Neural crest cell (in vitro differentiated cells): ENCODE measurements at regions not wholly inside any gene's neighbourhood (a gene's known extent, or its start where the extent isn't known, plus 50 kb on each side); places are given as distances from the start of the nearest gene placed in this dataset.
A peak's percentile ranks its signal among the peaks of the same experiment; 100 is the strongest.
"Not testable (repeated sequence)": the region's sequence is repeated elsewhere in the genome, so short reads cannot be mapped to it uniquely, and the experiment has no call there.

ENCODE experiments used
- DNase-seq: peaks from one replicate; pipeline ENCODE4 v3.0.0; 2021; ENCODE audit warnings: low read depth, mixed read lengths, low spot score
- H3K27ac Mint-ChIP-seq: one replicate; pipeline ENCODE4 v1.8.0; 2021; ENCODE audit warnings: mild to moderate bottlenecking, mixed read lengths; ENCODE audit not compliant: unreplicated experiment
- H3K27me3 Mint-ChIP-seq: 2 replicates; pipeline ENCODE4 v1.8.0; 2021; ENCODE audit warnings: low read depth, mild to moderate bottlenecking, mixed read lengths
- H3K36me3 Mint-ChIP-seq: 2 replicates; pipeline ENCODE4 v1.8.0; 2021; ENCODE audit warnings: low read depth, mild to moderate bottlenecking, mixed read lengths
- H3K4me1 Mint-ChIP-seq: 2 replicates; pipeline ENCODE4 v1.8.0; 2021; ENCODE audit warnings: mixed read lengths
- H3K4me3 Mint-ChIP-seq: one replicate; pipeline ENCODE4 v1.8.0; 2021; ENCODE audit warnings: mild to moderate bottlenecking, mixed read lengths
- H3K9me3 Mint-ChIP-seq: 2 replicates; pipeline ENCODE4 v1.8.0; 2021; ENCODE audit warnings: mixed read lengths
- TF ChIP-seq, protein P1 (sequence below): fragments of 200-600 bp; sonication (generic); conservative IDR thresholded peaks from 2 replicates; pipeline ENCODE4 v1.5.0; 2021; ENCODE audit warnings: antibody characterized with exemption, mild to moderate bottlenecking

- H3K4me3 Mint-ChIP-seq, result no peak overlapping the region
- H3K4me1 Mint-ChIP-seq, result no peaks in the 10 kb centered on the region
- H3K36me3 Mint-ChIP-seq, result no peaks in the 10 kb centered on the region
- H3K27me3 Mint-ChIP-seq, result no peaks in the 10 kb centered on the region
- no peaks in the 10 kb centered on the region for H3K9me3 Mint-ChIP-seq
- TF ChIP-seq, protein P1, sequence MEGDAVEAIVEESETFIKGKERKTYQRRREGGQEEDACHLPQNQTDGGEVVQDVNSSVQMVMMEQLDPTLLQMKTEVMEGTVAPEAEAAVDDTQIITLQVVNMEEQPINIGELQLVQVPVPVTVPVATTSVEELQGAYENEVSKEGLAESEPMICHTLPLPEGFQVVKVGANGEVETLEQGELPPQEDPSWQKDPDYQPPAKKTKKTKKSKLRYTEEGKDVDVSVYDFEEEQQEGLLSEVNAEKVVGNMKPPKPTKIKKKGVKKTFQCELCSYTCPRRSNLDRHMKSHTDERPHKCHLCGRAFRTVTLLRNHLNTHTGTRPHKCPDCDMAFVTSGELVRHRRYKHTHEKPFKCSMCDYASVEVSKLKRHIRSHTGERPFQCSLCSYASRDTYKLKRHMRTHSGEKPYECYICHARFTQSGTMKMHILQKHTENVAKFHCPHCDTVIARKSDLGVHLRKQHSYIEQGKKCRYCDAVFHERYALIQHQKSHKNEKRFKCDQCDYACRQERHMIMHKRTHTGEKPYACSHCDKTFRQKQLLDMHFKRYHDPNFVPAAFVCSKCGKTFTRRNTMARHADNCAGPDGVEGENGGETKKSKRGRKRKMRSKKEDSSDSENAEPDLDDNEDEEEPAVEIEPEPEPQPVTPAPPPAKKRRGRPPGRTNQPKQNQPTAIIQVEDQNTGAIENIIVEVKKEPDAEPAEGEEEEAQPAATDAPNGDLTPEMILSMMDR, result no peak
- H3K27ac Mint-ChIP-seq, result no peak overlapping the region
- DNase-seq, result no peak
Measured at GRCh38 chr3:196135693-196136639, 54.1 kb upstream of the TFRC start.

GRCh38 chr3:196134691-196135090, 52.8 kb upstream of the TFRC start:
- DNase-seq, result no peak
- peak overlapping the region; percentile 38 for H3K27ac Mint-ChIP-seq
- no peaks in the 10 kb centered on the region for H3K9me3 Mint-ChIP-seq
- no peaks in the 10 kb centered on the region for H3K4me1 Mint-ChIP-seq
- no peaks in the 10 kb centered on the region for H3K36me3 Mint-ChIP-seq
- TF ChIP-seq, protein P1, result no peak
- H3K27me3 Mint-ChIP-seq, result no peaks in the 10 kb centered on the region
- H3K4me3 Mint-ChIP-seq, result no peak overlapping the region

GRCh38 chr3:196133869-196134268, 52.0 kb upstream of the TFRC start:
- DNase-seq, H3K27ac Mint-ChIP-seq, H3K36me3 Mint-ChIP-seq, H3K27me3 Mint-ChIP-seq, H3K4me1 Mint-ChIP-seq, H3K4me3 Mint-ChIP-seq, H3K9me3 Mint-ChIP-seq: not testable (repeated sequence)

DNA sequence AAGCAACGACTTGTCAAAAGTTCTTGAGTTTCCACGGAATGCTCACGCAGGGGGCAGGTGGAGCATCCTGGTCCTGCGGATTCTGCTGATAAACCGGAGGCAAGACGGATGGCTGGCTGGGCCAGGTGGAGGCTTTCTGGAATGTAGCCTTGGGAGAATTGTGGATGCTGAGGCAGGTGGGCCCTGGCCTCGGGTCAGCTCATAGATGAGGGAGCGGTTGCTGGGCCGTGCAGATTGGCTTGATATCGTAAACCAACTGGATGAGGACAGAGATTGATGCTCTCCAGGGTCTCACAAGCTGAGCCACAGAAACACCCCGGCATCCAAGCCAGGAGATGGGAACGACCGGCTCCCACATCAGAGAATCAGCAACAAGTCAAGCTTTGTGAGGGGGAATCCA, 50.0 kb upstream of the TFRC start:
- Mint-ChIP-seq H3K27ac (no peak overlapping the region), H3K36me3 (no peaks in the 10 kb centered on the region), H3K4me1 (peaks cover 2% of the 10 kb centered on the region), H3K4me3 (no peak overlapping the region), H3K27me3 (no peaks in the 10 kb centered on the region), H3K9me3 (no peaks in the 10 kb centered on the region)
- TF ChIP-seq, protein P1, result no peak
- DNase-seq, result no peak
